ENCODE measurements at regions not wholly inside any gene's neighbourhood (a gene's known extent, or its start where the extent isn't known, plus 50 kb on each side); places are given as distances from the start of the nearest gene placed in this dataset.
A peak's percentile ranks its signal among the peaks of the same experiment; 100 is the strongest.
"Not testable (repeated sequence)": the region's sequence is repeated elsewhere in the genome, so short reads cannot be mapped to it uniquely, and the experiment has no call there.

GRCh38 chr4:66562276-66562806, 892.1 kb upstream of the EPHA5 start:
- H3K9me2 ChIP-seq: no peaks in the 10 kb centered on the region

GRCh38 chr4:66561465-66562053, 891.3 kb upstream of the EPHA5 start:
- H3F3A ChIP-seq (replicated peaks; ENCODE audit: insufficient read depth): peaks cover 20% of the 10 kb centered on the region
- 62% methylated on average over 8 of the region's 42 CpGs for WGBS (ENCODE audit: low lambda C conversion rate)
- H3K27ac ChIP-seq (ENCODE audit: low read depth in 2 of 2, low read length in 1 of 2); H3K79me2 ChIP-seq (ENCODE audit: insufficient read depth); H3K9me3 ChIP-seq; DNase-seq; H2AFZ ChIP-seq (ENCODE audit: low read depth); H4K20me1 ChIP-seq (ENCODE audit: insufficient read depth); H3K4me2 ChIP-seq; H3K36me3 ChIP-seq (replicated peaks in 1 of 2; ENCODE audit: control insufficient read depth in 1 of 2, insufficient read depth in 2 of 2, low read length in 1 of 2); H3K4me1 ChIP-seq (ENCODE audit: control insufficient read depth in 1 of 2, insufficient read depth in 2 of 2, low read depth in 1 of 2, low read length in 1 of 2); H3K9me2 ChIP-seq; POLR2A ChIA-PET; H3K27me3 ChIP-seq (ENCODE audit: insufficient read depth); H3K4me3 ChIP-seq (ENCODE audit: low read depth in 2 of 2, low read length in 1 of 2); H3K9ac ChIP-seq: not testable (repeated sequence)
- CTCF ChIA-PET: interaction anchor here (0.6 kb wide), 1 partner anchor 117 kb away, joined by 3 read pairs; no protein-coding TSS in a partner anchor

More at GRCh38 chr4:66562276-66562806, 892.1 kb upstream of the EPHA5 start:
- POLR2A ChIA-PET: no interaction called here
- no peaks in the 10 kb centered on the region for H3K27me3 ChIP-seq (ENCODE audit: insufficient read depth)
- no peak overlapping the region for H3K27ac ChIP-seq (ENCODE audit: low read depth in 2 of 2, low read length in 1 of 2)
- no peak overlapping the region for H3K4me3 ChIP-seq (ENCODE audit: low read depth in 2 of 2, low read length in 1 of 2)
- no peaks in the 10 kb centered on the region for H3K9me3 ChIP-seq
- CTCF ChIA-PET: no interaction called here
- TF ChIP-seq PBX3 (IDR thresholded peaks at IDR 0.05) (no peak), SIN3A (IDR thresholded peaks at IDR 0.05; ENCODE audit: borderline replicate concordance, low read depth, low read length) (no peak), EP300 (IDR thresholded peaks at IDR 0.05; ENCODE audit: borderline replicate concordance in 1 of 2, low read depth in 1 of 2, low read length in 1 of 2) (no peak), TCF12 (IDR thresholded peaks at IDR 0.05) (no peak), RCOR1 (IDR thresholded peaks at IDR 0.05; ENCODE audit: low read length) (no peak), GABPA (IDR thresholded peaks at IDR 0.05; ENCODE audit: low read depth) (no peak), GATA2 (CRISPR knock-in tag; IDR thresholded peaks at IDR 0.05) (no peak), ELF1 (IDR thresholded peaks at IDR 0.05) (no peak), YY1 (IDR thresholded peaks at IDR 0.05; ENCODE audit: low read depth) (no peak), FOSL2 (IDR thresholded peaks at IDR 0.05; ENCODE audit: borderline replicate concordance, low read depth) (no peak), FOXM1 (IDR thresholded peaks at IDR 0.05; ENCODE audit: low read depth) (no peak), NRF1 (IDR thresholded peaks at IDR 0.05; ENCODE audit: low read depth, low read length) (no peak), USF1 (IDR thresholded peaks at IDR 0.05; ENCODE audit: borderline replicate concordance, low read depth) (no peak), SMC3 (IDR thresholded peaks at IDR 0.05; ENCODE audit: low read depth, low read length) (no peak), RXRA (IDR thresholded peaks at IDR 0.05; ENCODE audit: borderline replicate concordance, low read depth) (no peak), CHD2 (IDR thresholded peaks at IDR 0.05; ENCODE audit: low read length, partially characterized antibody) (no peak), JUND (IDR thresholded peaks at IDR 0.05) (no peak)
- no peaks in the 10 kb centered on the region for H3K36me3 ChIP-seq (replicated peaks in 1 of 2; ENCODE audit: control insufficient read depth in 1 of 2, insufficient read depth in 2 of 2, low read length in 1 of 2)
- H4K20me1 ChIP-seq (ENCODE audit: insufficient read depth): no peaks in the 10 kb centered on the region
- H3K9ac ChIP-seq: no peak overlapping the region
- 0 out of 2 replicates have a peak overlapping the region, but pooled peaks have one; percentile 8 for H2AFZ ChIP-seq (ENCODE audit: low read depth)
- no peaks in the 10 kb centered on the region for H3K79me2 ChIP-seq (ENCODE audit: insufficient read depth)
- H3K4me1 ChIP-seq (ENCODE audit: control insufficient read depth in 1 of 2, insufficient read depth in 2 of 2, low read depth in 1 of 2, low read length in 1 of 2): peaks cover 0 to 3% of the 10 kb centered on the region in 2 experiments; a peak in 1 of 4 replicates
- H3F3A ChIP-seq (replicated peaks; ENCODE audit: insufficient read depth): peaks cover 20% of the 10 kb centered on the region
- no peak overlapping the region for H3K4me2 ChIP-seq
- DNase-seq: no peak

Data from SK-N-SH (cell line).